Panc1 (cell line): ENCODE measurements at regions not wholly inside any gene's neighbourhood (a gene's known extent, or its start where the extent isn't known, plus 50 kb on each side); places are given as distances from the start of the nearest gene placed in this dataset.

ENCODE experiments used
- ATAC-seq: fragments of 200-7000 bp; cut with Tn5 transposase; 2 replicates; pipeline ENCODE4 v1.9.1; 2020; ENCODE audit warnings: mild to moderate bottlenecking, moderate library complexity
- BruUV-seq: library from RNA; stranded (reverse); fragments of 400-500 nt; replicated peaks from 2 replicates; lab custom pipeline; 2021; lab: Mats Ljungman, UMichigan
- CTCF ChIA-PET: fragments of 300-600 bp; sonication (Branson Sonifier 250); formaldehyde crosslinking; loops from one replicate; lab custom pipeline; 2022; ENCODE audit warnings: antibody characterized with exemption; lab: Charles Lee
- POLR2A ChIA-PET: fragments of 300-600 bp; sonication (Branson Sonifier 250); formaldehyde crosslinking; loops from one replicate; lab custom pipeline; 2022; ENCODE audit warnings: antibody characterized with exemption; lab: Charles Lee
- DNase-seq: peaks from one replicate; pipeline ENCODE4 v3.0.0-alpha.2; 2010; ENCODE audit warnings: low read depth, low spot score
- H3K27ac ChIP-seq: 2 replicates; pipeline ENCODE4 v1.5.1; 2011; ENCODE audit warnings: mild to moderate bottlenecking, low read length, inconsistent platforms
- H3K27me3 ChIP-seq: fragments of 200-500 bp; sonication (Bioruptor generic); 2 replicates; pipeline ENCODE4 v1.6.0; 2014; ENCODE audit warnings: low read length, inconsistent platforms; ENCODE audit not compliant: control insufficient read depth, insufficient read depth
- H3K36me3 ChIP-seq: fragments of 200-500 bp; sonication (Bioruptor generic); 2 replicates; pipeline ENCODE4 v1.5.1; 2014; ENCODE audit warnings: inconsistent platforms, mild to moderate bottlenecking, low read length, moderate library complexity; ENCODE audit not compliant: control insufficient read depth, insufficient read depth
- H3K4me1 ChIP-seq: 2 replicates; pipeline ENCODE4 v1.5.1; 2011; ENCODE audit warnings: inconsistent platforms, mild to moderate bottlenecking, low read length, moderate library complexity; ENCODE audit not compliant: control insufficient read depth, insufficient read depth
- H3K4me3 ChIP-seq, 2 experiments: 2 replicates each; pipeline ENCODE4 v1.5.1; 2011 to 2012; ENCODE audit warnings: low read depth in 2 of 2, low read length in 2 of 2, mild to moderate bottlenecking in 2 of 2, inconsistent platforms in 1 of 2, moderate library complexity in 1 of 2
- H3K9me3 ChIP-seq: fragments of 200-500 bp; sonication (Bioruptor generic); 2 replicates; pipeline ENCODE4 v1.5.1; 2014; ENCODE audit warnings: low read depth, mild to moderate bottlenecking, inconsistent platforms, low read length, moderate library complexity; ENCODE audit not compliant: control insufficient read depth, insufficient read depth
- CTCF ChIP-seq: fragments of 450-650 bp; IDR thresholded peaks from 2 replicates; pipeline ENCODE4 v1.5.1; 2017; ENCODE audit warnings: mild to moderate bottlenecking
- POLR2AphosphoS5 ChIP-seq: IDR thresholded peaks from 2 replicates; pipeline ENCODE4 v1.6.1; 2012; ENCODE audit warnings: mild to moderate bottlenecking, low read depth, low read length, moderate library complexity
- REST ChIP-seq, 2 experiments: IDR thresholded peaks; 2 replicates each; pipeline ENCODE4 v1.6.1; 2011 to 2012; ENCODE audit warnings: low read depth in 2 of 2, control low read depth in 1 of 2, low read length in 1 of 2, mild to moderate bottlenecking in 1 of 2, moderate library complexity in 1 of 2; ENCODE audit not compliant: insufficient read depth in 1 of 2
- SIN3A ChIP-seq: IDR thresholded peaks from 2 replicates; pipeline ENCODE4 v1.6.1; 2012; ENCODE audit warnings: low read depth, mild to moderate bottlenecking, low read length, moderate library complexity, borderline replicate concordance; ENCODE audit not compliant: insufficient read depth
- TCF7L2 ChIP-seq: IDR thresholded peaks from 2 replicates; pipeline ENCODE4 v1.6.1; 2011; ENCODE audit warnings: mild to moderate bottlenecking, low read depth, low read length, inconsistent platforms
- in situ Hi-C: cut with HindIII; loops from 2 replicates; pipeline ENCODE4 v1.10.0; 2016; ENCODE audit warnings: low sequenced_read_pairs, low pct_unique_long_range_greater_than_20kb
- intact Hi-C: fragments of 100-400 bp; cut with micrococcal nuclease; formaldehyde crosslinking; loops from one replicate; pipeline ENCODE4 v1.10.0; 2022; ENCODE audit not compliant: unreplicated experiment

DNA sequence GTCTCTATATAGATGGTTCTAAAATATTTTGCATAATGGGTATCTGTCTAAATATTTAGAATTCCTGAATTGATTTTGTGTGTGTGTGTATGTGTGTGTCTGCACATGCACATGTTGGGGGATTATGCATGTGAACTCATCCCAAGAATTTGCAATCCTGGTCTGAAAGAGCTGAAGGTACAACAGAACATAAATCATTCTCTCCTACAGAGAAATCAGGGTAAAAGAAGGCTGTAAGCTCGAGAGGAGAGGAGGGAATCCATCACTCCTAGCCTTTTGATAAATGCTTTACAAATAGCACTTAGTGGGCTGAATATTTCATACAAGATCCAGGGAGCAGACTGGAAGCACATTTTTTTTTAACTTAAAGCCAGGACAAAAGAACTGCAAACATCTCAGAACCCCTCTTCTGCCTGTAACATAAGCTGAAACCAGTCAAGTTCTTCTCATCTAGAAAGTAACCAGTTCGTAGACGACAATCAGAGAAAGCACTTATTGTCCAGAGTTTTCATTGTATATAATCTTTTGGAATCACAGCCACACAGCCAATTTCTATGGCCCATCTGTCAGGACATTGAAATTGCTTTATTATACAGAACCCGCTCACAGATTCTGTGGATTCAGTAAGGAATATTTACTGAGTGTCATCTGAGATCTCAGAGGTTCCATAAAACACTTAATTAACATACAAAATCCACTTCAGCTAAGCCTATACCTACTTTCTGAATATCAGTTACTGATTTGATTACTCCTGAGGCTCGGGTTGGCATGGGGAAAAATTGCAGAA is 541.4 kb upstream of the ZNF462 start:
- ATAC-seq (no peak), DNase-seq (no peak)
- no peak for TF ChIP-seq POLR2AphosphoS5
- TF ChIP-seq TCF7L2: no peak
- TF ChIP-seq SIN3A: no peak
- no peak for TF ChIP-seq CTCF
- TF ChIP-seq REST (IDR thresholded peaks at IDR 0.05; ENCODE audit: insufficient read depth in 1 of 2, low read depth in 2 of 2, low read length in 1 of 2): no peak
- intact Hi-C loops (no loop called here), in situ Hi-C loops (no loop called here)
- ChIA-PET POLR2A (no interaction called here), CTCF (no interaction called here)
- Histone ChIP-seq H3K4me1 (no peaks in the 10 kb centered on the region), H3K36me3 (no peaks in the 10 kb centered on the region), H3K9me3 (no peaks in the 10 kb centered on the region), H3K27ac (no peak overlapping the region), H3K27me3 (no peaks in the 10 kb centered on the region), H3K4me3 (no peak overlapping the region)
- no TSS peak for BruUV-seq

- H3K9me3 ChIP-seq: no peaks in the 10 kb centered on the region
- H3K4me3 ChIP-seq: no peak overlapping the region
- TF ChIP-seq SIN3A: no peak
- TF ChIP-seq POLR2AphosphoS5: no peak
- ATAC-seq: no peak
- ChIA-PET CTCF (no interaction called here), POLR2A (no interaction called here)
- no peak overlapping the region for H3K27ac ChIP-seq
- H3K36me3 ChIP-seq: no peaks in the 10 kb centered on the region
- no peaks in the 10 kb centered on the region for H3K4me1 ChIP-seq
- in situ Hi-C loops: no loop called here
- intact Hi-C loops: no loop called here
- BruUV-seq: no TSS peak
- H3K27me3 ChIP-seq: no peaks in the 10 kb centered on the region
- DNase-seq: no peak
Measured at GRCh38 chr9:106322706-106323245, 540.2 kb upstream of the ZNF462 start.

GRCh38 chr9:106324053-106324585 is 538.8 kb upstream of the ZNF462 start:
- no peak for DNase-seq
- ChIA-PET POLR2A (no interaction called here), CTCF (no interaction called here)
- no peak for ATAC-seq
- Histone ChIP-seq H3K4me1 (no peaks in the 10 kb centered on the region), H3K27me3 (no peaks in the 10 kb centered on the region), H3K9me3 (no peaks in the 10 kb centered on the region), H3K36me3 (no peaks in the 10 kb centered on the region), H3K4me3 (no peak overlapping the region), H3K27ac (no peak overlapping the region)
- intact Hi-C loops: no loop called here
- in situ Hi-C loops: no loop called here
- no TSS peak for BruUV-seq
- TF ChIP-seq REST (IDR thresholded peaks at IDR 0.05; ENCODE audit: insufficient read depth in 1 of 2, low read depth in 2 of 2, low read length in 1 of 2) (no peak), SIN3A (no peak), CTCF (no peak), POLR2AphosphoS5 (no peak), TCF7L2 (no peak)
